ENCODE measurements at regions not wholly inside any gene's neighbourhood (a gene's known extent, or its start where the extent isn't known, plus 50 kb on each side); places are given as distances from the start of the nearest gene placed in this dataset.

DNA sequence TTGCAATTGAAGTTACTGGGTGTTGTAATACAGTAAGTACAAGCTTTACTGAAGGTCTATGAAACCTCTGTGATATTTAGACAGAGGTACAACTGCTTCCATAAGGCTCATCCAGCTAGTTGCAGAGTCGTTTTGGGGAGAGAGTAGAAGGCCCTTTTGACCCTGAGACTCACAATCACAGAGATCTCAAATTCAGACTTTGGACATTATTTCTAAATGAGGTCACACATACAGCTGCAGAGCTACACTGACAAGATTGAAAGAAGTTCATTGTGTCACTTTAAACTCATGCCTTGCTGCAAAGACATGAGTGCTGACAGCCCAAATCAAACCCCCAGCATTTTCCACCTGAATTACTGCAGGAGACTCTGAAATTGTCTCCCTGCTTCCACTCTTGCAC, 205.9 kb upstream of the TMEM161B start:
- ATAC-seq = no peak
- ChIA-PET POLR2A (no interaction called here), CTCF (no interaction called here)
- Histone ChIP-seq H3K4me1 (ENCODE audit: control insufficient read depth in 2 of 2, insufficient read depth in 2 of 2, low read length in 2 of 2) (no peaks in the 10 kb centered on the region), H3K36me3 (ENCODE audit: control insufficient read depth in 2 of 3, insufficient read depth in 3 of 3, low read length in 3 of 3) (no peaks in the 10 kb centered on the region), H3K4me3 (ENCODE audit: low read length) (no peak overlapping the region), H3K27ac (ENCODE audit: low read depth, low read length) (no peak overlapping the region), H3K27me3 (ENCODE audit: control insufficient read depth in 2 of 2, insufficient read depth in 2 of 2, low read length in 2 of 2) (no peaks in the 10 kb centered on the region), H3K9me3 (ENCODE audit: control insufficient read depth in 2 of 3, low read length in 3 of 3) (no peaks in the 10 kb centered on the region)
- Mint-ChIP-seq H3K27me3 (peaks cover 3 to 44% (median 23%) of the 10 kb centered on the region in 5 donors), H3K27ac (no peak overlapping the region), H3K4me3 (no peak overlapping the region), H3K4me1 (no peaks in the 10 kb centered on the region), H3K9me3 (peaks cover 0 to 11% (median 8%) of the 10 kb centered on the region in 11 donors), H3K36me3 (peaks cover 0 to 4% (median 0%) of the 10 kb centered on the region in 5 donors)
- no peak for DNase-seq
- intact Hi-C loops (cut with micrococcal nuclease) = loop anchor here in 1 of 2 donors (10.0 kb wide), 1 partner anchor 690 kb away; no protein-coding TSS in a partner anchor

DNA sequence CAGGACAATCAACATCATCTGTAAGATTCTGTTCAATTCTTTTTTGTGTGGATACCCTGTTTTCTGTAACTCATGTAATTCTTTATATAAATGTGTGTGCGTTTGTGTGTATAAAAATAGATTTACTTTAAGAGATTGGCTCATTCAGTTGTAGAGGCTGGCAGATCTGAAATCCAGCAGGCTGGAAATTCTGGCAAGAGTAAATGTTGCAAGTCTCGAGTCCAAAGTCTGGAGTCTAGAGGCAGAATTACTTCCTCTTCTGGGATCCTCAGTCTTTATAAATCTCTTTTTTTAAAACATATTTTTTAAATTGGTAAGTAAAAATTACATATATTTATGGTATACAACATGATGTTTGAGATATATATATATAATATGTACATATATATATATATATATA, 202.1 kb upstream of the TMEM161B start:
- H3K27me3 Mint-ChIP-seq = peaks cover 5 to 46% (median 22%) of the 10 kb centered on the region in 5 donors
- H3K4me3 Mint-ChIP-seq = no peak overlapping the region
- no peaks in the 10 kb centered on the region for H3K4me1 Mint-ChIP-seq

DNA sequence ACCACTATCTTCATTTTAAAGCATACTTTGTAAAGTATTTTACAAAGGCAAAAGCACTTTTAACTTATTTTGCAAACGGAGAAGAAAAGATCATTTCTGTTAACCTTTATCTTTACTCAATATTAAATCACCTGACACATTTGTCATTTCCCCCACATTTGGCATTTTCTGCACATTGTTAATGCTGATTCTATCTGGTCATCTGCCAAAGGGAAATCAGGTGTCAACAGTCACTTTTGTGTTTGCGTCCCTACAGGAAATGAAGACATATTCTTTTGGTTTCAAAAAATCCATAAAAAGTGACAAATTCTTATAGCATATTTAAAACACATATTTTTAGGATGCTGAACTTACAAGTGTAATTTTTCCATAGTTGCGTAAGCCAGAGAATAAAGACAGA, 191.3 kb upstream of the TMEM161B start:
- Mint-ChIP-seq H3K36me3 (no peaks in the 10 kb centered on the region), H3K27ac (no peak overlapping the region)
- POLR2A ChIA-PET = no interaction called here

More for the DNA sequence above, 202.1 kb upstream of the TMEM161B start:
- peaks cover 0 to 4% (median 0%) of the 10 kb centered on the region in 5 donors for H3K36me3 Mint-ChIP-seq
- H3K4me3 ChIP-seq (ENCODE audit: low read length) = no peak overlapping the region
- no peaks in the 10 kb centered on the region for H3K36me3 ChIP-seq (ENCODE audit: control insufficient read depth in 2 of 3, insufficient read depth in 3 of 3, low read length in 3 of 3)
- H3K27me3 ChIP-seq (ENCODE audit: control insufficient read depth in 2 of 2, insufficient read depth in 2 of 2, low read length in 2 of 2) = no peaks in the 10 kb centered on the region
- ATAC-seq (no peak), DNase-seq (no peak)
- ChIA-PET CTCF (interaction anchor here (1.0 kb wide), 1 partner anchor 28 kb away, joined by 3 read pairs; no protein-coding TSS in a partner anchor), POLR2A (interaction anchor here (0.5 kb wide), 1 partner anchor 51 kb away, joined by 4 read pairs; no protein-coding TSS in a partner anchor)
- no peaks in the 10 kb centered on the region for H3K4me1 ChIP-seq (ENCODE audit: control insufficient read depth in 2 of 2, insufficient read depth in 2 of 2, low read length in 2 of 2)
- no peak overlapping the region for H3K27ac ChIP-seq (ENCODE audit: low read depth, low read length)
- peaks cover 0 to 19% (median 7%) of the 10 kb centered on the region in 11 donors for H3K9me3 Mint-ChIP-seq
- intact Hi-C loops (cut with micrococcal nuclease) = loop anchor here in 1 of 2 donors (10.0 kb wide), 1 partner anchor 686 kb away; no protein-coding TSS in a partner anchor
- H3K9me3 ChIP-seq (ENCODE audit: control insufficient read depth in 2 of 3, low read length in 3 of 3) = no peaks in the 10 kb centered on the region
- no peak overlapping the region for H3K27ac Mint-ChIP-seq

DNA sequence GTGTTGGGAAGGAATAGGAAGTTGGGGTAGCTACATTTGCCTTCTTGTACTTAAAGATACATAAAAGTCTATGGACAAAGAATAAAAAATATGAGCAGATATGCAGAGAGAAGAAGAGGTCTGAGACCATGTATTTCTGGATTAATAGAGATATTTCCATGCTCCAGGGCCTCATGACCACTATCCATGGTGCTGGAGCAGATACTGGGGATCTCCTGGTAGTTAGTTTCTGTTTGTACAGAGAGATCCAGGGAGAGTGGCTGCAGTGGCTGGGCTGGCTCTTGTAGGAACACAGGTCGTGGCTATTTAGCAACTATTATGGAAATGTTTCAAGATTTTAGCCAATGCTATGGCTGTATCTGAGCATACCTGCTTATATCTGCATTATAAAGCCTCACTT, 184.2 kb upstream of the TMEM161B start:
- H3K36me3 Mint-ChIP-seq = no peaks in the 10 kb centered on the region
- DNase-seq (no peak), ATAC-seq (no peak)
- intact Hi-C loops (cut with micrococcal nuclease) = no loop called here
- Histone ChIP-seq H3K27ac (ENCODE audit: low read depth, low read length) (no peak overlapping the region), H3K4me1 (ENCODE audit: control insufficient read depth in 2 of 2, insufficient read depth in 2 of 2, low read length in 2 of 2) (no peaks in the 10 kb centered on the region), H3K27me3 (ENCODE audit: control insufficient read depth in 2 of 2, insufficient read depth in 2 of 2, low read length in 2 of 2) (no peaks in the 10 kb centered on the region), H3K36me3 (ENCODE audit: control insufficient read depth in 2 of 3, insufficient read depth in 3 of 3, low read length in 3 of 3) (no peaks in the 10 kb centered on the region), H3K9me3 (ENCODE audit: control insufficient read depth in 2 of 3, low read length in 3 of 3) (no peaks in the 10 kb centered on the region), H3K4me3 (ENCODE audit: low read length) (no peak overlapping the region)
- H3K4me1 Mint-ChIP-seq = no peaks in the 10 kb centered on the region
- no peak overlapping the region for H3K4me3 Mint-ChIP-seq
- ChIA-PET CTCF (no interaction called here), POLR2A (no interaction called here)
- H3K27me3 Mint-ChIP-seq = peaks cover 0 to 45% (median 18%) of the 10 kb centered on the region in 5 donors
- no peak overlapping the region for H3K27ac Mint-ChIP-seq
- H3K9me3 Mint-ChIP-seq = peaks cover 0 to 2% (median 0%) of the 10 kb centered on the region in 11 donors

More for the DNA sequence above, 191.3 kb upstream of the TMEM161B start:
- no peak overlapping the region for H3K27ac ChIP-seq (ENCODE audit: low read depth, low read length)
- H3K27me3 ChIP-seq (ENCODE audit: control insufficient read depth in 2 of 2, insufficient read depth in 2 of 2, low read length in 2 of 2) = no peaks in the 10 kb centered on the region
- peaks cover 0 to 2% (median 0%) of the 10 kb centered on the region in 11 donors for H3K9me3 Mint-ChIP-seq
- no peak overlapping the region for H3K4me3 ChIP-seq (ENCODE audit: low read length)
- no peaks in the 10 kb centered on the region for H3K9me3 ChIP-seq (ENCODE audit: control insufficient read depth in 2 of 3, low read length in 3 of 3)
- H3K4me1 ChIP-seq (ENCODE audit: control insufficient read depth in 2 of 2, insufficient read depth in 2 of 2, low read length in 2 of 2) = no peaks in the 10 kb centered on the region
- no peaks in the 10 kb centered on the region for H3K36me3 ChIP-seq (ENCODE audit: control insufficient read depth in 2 of 3, insufficient read depth in 3 of 3, low read length in 3 of 3)
- no peaks in the 10 kb centered on the region for H3K4me1 Mint-ChIP-seq
- intact Hi-C loops (cut with micrococcal nuclease) = no loop called here
- H3K4me3 Mint-ChIP-seq = no peak overlapping the region
- H3K27me3 Mint-ChIP-seq = peaks cover 2 to 28% (median 13%) of the 10 kb centered on the region in 5 donors
- CTCF ChIA-PET = no interaction called here
- ATAC-seq (no peak), DNase-seq (no peak)

DNA sequence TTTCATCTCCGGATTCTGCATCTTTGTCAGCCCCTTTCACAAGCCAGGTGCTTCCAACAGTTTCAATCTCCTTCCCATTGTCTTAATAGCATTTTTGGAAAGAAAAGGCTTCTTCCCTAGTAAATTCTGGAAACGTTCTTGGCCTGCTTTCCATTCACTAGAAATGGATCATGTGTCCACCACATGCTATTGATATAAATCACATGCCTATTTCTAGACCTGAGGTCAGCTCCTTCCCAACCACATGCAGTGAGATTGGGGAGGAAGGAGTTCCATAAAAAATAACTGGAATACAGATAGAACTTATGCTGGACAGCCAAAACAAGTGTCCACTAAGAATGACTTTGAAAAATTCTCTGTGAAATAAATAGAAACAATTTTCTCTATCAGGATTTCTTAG, 181.6 kb upstream of the TMEM161B start:
- ChIA-PET CTCF (no interaction called here), POLR2A (no interaction called here)
- H3K4me1 ChIP-seq (ENCODE audit: control insufficient read depth in 2 of 2, insufficient read depth in 2 of 2, low read length in 2 of 2) = no peaks in the 10 kb centered on the region
- H3K36me3 ChIP-seq (ENCODE audit: control insufficient read depth in 2 of 3, insufficient read depth in 3 of 3, low read length in 3 of 3) = no peaks in the 10 kb centered on the region
- Mint-ChIP-seq H3K27me3 (peaks cover 0 to 37% (median 15%) of the 10 kb centered on the region in 5 donors), H3K4me1 (no peaks in the 10 kb centered on the region), H3K36me3 (no peaks in the 10 kb centered on the region), H3K4me3 (no peak overlapping the region), H3K9me3 (peaks cover 0 to 1% (median 0%) of the 10 kb centered on the region in 11 donors), H3K27ac (no peak overlapping the region)
- intact Hi-C loops (cut with micrococcal nuclease) = no loop called here
- H3K27me3 ChIP-seq (ENCODE audit: control insufficient read depth in 2 of 2, insufficient read depth in 2 of 2, low read length in 2 of 2) = no peaks in the 10 kb centered on the region
- H3K4me3 ChIP-seq (ENCODE audit: low read length) = no peak overlapping the region
- H3K9me3 ChIP-seq (ENCODE audit: control insufficient read depth in 2 of 3, low read length in 3 of 3) = no peaks in the 10 kb centered on the region
- DNase-seq (no peak), ATAC-seq (no peak)
- no peak overlapping the region for H3K27ac ChIP-seq (ENCODE audit: low read depth, low read length)

DNA sequence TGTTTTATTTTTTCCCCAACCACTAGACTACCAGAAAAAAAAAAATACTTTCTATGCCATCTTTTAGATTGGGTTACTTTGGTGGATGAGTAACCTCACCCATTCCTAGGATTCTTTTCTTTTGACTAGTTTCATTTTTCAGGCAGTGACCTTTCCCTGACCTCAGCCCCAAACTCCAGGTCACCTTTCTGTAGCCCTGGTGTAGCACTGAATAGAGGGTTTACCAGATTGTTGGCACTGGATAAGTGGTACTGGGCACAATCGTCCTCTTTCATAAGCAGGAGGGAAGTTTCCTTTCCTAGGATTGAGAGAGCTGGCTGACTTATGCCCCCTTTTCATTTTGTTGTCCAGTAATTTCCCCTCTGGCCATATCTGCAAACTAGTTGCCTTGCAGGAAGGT, 169.4 kb upstream of the TMEM161B start:
- H3K4me1 ChIP-seq (ENCODE audit: control insufficient read depth in 2 of 2, insufficient read depth in 2 of 2, low read length in 2 of 2) = no peaks in the 10 kb centered on the region
- Mint-ChIP-seq H3K27ac (no peak overlapping the region), H3K27me3 (peaks cover 0 to 14% (median 6%) of the 10 kb centered on the region in 5 donors), H3K4me3 (no peak overlapping the region), H3K36me3 (no peaks in the 10 kb centered on the region), H3K9me3 (peaks cover 0 to 5% (median 0%) of the 10 kb centered on the region in 11 donors), H3K4me1 (no peaks in the 10 kb centered on the region)
- ATAC-seq = no peak
- no peak for DNase-seq
- no peaks in the 10 kb centered on the region for H3K27me3 ChIP-seq (ENCODE audit: control insufficient read depth in 2 of 2, insufficient read depth in 2 of 2, low read length in 2 of 2)
- H3K36me3 ChIP-seq (ENCODE audit: control insufficient read depth in 2 of 3, insufficient read depth in 3 of 3, low read length in 3 of 3) = no peaks in the 10 kb centered on the region
- intact Hi-C loops (cut with micrococcal nuclease) = no loop called here
- H3K27ac ChIP-seq (ENCODE audit: low read depth, low read length) = no peak overlapping the region
- no peaks in the 10 kb centered on the region for H3K9me3 ChIP-seq (ENCODE audit: control insufficient read depth in 2 of 3, low read length in 3 of 3)
- CTCF ChIA-PET = no interaction called here
- POLR2A ChIA-PET = no interaction called here
- H3K4me3 ChIP-seq (ENCODE audit: low read length) = no peak overlapping the region

DNA sequence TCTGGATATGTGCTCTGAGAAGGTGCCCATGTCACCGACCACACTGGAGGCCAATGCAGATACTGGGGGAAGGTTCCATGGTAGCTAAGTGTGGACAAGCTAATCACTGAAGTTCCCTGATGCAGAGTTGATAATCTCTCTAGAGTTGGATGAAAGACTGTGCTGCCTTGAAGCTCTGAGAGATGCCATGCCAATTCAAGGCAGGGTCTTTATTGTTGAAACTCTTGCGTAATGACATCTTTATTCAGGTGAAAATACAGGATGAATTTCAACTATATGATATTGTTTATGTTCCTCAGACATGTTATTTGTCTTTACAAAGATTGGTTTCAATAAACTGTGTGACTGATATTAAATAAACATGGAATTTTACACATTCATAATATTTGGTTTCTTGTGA, 167.6 kb upstream of the TMEM161B start:
- Histone ChIP-seq H3K27me3 (ENCODE audit: control insufficient read depth in 2 of 2, insufficient read depth in 2 of 2, low read length in 2 of 2) (no peaks in the 10 kb centered on the region), H3K27ac (ENCODE audit: low read depth, low read length) (no peak overlapping the region), H3K9me3 (ENCODE audit: control insufficient read depth in 2 of 3, low read length in 3 of 3) (no peaks in the 10 kb centered on the region), H3K4me3 (ENCODE audit: low read length) (no peak overlapping the region), H3K4me1 (ENCODE audit: control insufficient read depth in 2 of 2, insufficient read depth in 2 of 2, low read length in 2 of 2) (no peaks in the 10 kb centered on the region), H3K36me3 (ENCODE audit: control insufficient read depth in 2 of 3, insufficient read depth in 3 of 3, low read length in 3 of 3) (no peaks in the 10 kb centered on the region)
- no peaks in the 10 kb centered on the region for H3K4me1 Mint-ChIP-seq
- H3K9me3 Mint-ChIP-seq = peaks cover 0 to 5% (median 0%) of the 10 kb centered on the region in 11 donors
- peaks cover 0 to 24% (median 12%) of the 10 kb centered on the region in 5 donors for H3K27me3 Mint-ChIP-seq
- intact Hi-C loops (cut with micrococcal nuclease) = no loop called here
- ChIA-PET CTCF (no interaction called here), POLR2A (no interaction called here)
- DNase-seq = no peak
- H3K27ac Mint-ChIP-seq = no peak overlapping the region
- H3K36me3 Mint-ChIP-seq = no peaks in the 10 kb centered on the region
- no peak overlapping the region for H3K4me3 Mint-ChIP-seq
- ATAC-seq = no peak

All from naive thymus-derived CD4-positive, alpha-beta T cell (primary cell).